ENCODE measurements at regions not wholly inside any gene's neighbourhood (a gene's known extent, or its start where the extent isn't known, plus 50 kb on each side); places are given as distances from the start of the nearest gene placed in this dataset.

DNA sequence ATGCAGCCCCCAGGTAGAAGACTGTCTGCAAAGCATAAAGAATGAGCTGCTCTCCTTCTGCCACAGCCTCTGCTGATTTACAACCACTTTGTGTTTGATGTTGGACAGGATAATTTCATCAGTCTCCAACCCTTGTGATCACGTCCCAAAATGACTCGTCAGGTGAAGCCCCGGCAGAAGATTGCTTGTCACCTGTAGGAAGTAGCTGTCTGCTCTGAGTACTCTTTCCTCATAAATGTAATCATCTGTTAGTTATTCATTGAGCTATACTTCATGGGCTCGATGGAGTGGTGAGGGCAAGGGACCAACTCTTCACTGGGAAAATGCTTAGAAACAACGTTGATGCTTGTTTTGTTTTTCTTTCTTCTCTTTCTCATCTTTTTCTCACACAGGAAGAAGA, 290.9 kb upstream of the SP8 start:
- no peak for TF ChIP-seq CTCF (IDR thresholded peaks at IDR 0.05)
- no peak for TF ChIP-seq ZFX (IDR thresholded peaks at IDR 0.05; ENCODE audit: borderline replicate concordance)
